ENCODE measurements at regions not wholly inside any gene's neighbourhood (a gene's known extent, or its start where the extent isn't known, plus 50 kb on each side); places are given as distances from the start of the nearest gene placed in this dataset.
"Not testable (repeated sequence)": the region's sequence is repeated elsewhere in the genome, so short reads cannot be mapped to it uniquely, and the experiment has no call there.

DNA sequence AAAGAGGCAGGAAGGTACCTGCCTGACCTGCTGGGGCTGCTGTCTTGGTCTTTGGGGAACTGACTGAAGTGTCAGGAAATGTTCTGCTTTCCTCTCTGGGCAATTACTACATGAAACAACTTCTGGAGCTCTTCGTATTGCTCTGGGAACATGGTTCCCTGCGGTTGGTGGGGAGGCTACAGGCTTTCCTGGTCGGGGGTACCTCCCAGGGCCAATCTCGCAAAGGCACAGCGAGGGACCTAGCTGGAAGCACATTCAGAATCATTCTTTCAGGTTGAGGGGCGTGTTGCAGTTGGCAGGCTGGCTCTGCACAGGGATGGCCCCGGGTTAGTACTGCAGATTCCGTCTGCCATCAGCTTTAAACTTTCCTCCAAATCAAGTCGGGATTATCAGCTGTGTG lies 88.9 kb upstream of the RANBP3L start:
- DNase-seq (ENCODE audit: extremely low spot score): no peak
- CTCF ChIA-PET: interaction anchor here (0.8 to 1.9 kb wide), 6 partner anchors 9 to 311 kb away, joined by 3 to 6 read pairs (median 4); no protein-coding TSS in a partner anchor

DNA sequence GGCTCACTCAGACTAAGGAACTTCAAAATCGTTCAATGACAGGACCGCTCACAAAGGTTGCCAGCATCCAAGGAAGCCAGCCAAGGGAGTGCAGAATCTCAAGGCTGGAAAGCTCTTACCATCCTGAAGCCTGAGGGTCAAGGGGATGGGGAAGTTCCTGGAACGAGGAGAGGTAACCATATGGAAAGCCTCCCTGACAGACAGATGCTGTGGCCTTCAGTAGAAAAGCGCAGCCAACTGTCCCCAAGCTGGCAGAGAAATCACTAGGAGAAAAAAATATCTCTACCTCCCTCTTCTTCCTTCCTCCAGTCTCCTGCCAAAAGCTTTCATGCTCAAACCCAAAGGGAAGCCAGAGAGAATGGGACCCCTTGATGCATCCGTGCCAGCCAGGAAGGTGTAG lies 90.5 kb upstream of the RANBP3L start:
- ChIA-PET CTCF (interaction anchor here (1.4 kb wide), 1 partner anchor 13 kb away, joined by 3 read pairs; no protein-coding TSS in a partner anchor), POLR2A (no interaction called here)
- no peak for TF ChIP-seq CTCF (IDR thresholded peaks at IDR 0.05; ENCODE audit: control extremely low read depth, extremely low read depth, low read depth, missing control alignments)
- DNase-seq (ENCODE audit: extremely low spot score): no peak

More for the DNA sequence above, 88.9 kb upstream of the RANBP3L start:
- POLR2A ChIA-PET: no interaction called here
- no peak for TF ChIP-seq CTCF (IDR thresholded peaks at IDR 0.05; ENCODE audit: control extremely low read depth, extremely low read depth, low read depth, missing control alignments)

GRCh38 chr5:36392818-36393217 lies 91.1 kb upstream of the RANBP3L start:
- CTCF ChIA-PET: no interaction called here
- POLR2A ChIA-PET: no interaction called here
- no peak for DNase-seq (ENCODE audit: extremely low spot score)
- TF ChIP-seq CTCF (IDR thresholded peaks at IDR 0.05; ENCODE audit: control extremely low read depth, extremely low read depth, low read depth, missing control alignments): no peak

DNA sequence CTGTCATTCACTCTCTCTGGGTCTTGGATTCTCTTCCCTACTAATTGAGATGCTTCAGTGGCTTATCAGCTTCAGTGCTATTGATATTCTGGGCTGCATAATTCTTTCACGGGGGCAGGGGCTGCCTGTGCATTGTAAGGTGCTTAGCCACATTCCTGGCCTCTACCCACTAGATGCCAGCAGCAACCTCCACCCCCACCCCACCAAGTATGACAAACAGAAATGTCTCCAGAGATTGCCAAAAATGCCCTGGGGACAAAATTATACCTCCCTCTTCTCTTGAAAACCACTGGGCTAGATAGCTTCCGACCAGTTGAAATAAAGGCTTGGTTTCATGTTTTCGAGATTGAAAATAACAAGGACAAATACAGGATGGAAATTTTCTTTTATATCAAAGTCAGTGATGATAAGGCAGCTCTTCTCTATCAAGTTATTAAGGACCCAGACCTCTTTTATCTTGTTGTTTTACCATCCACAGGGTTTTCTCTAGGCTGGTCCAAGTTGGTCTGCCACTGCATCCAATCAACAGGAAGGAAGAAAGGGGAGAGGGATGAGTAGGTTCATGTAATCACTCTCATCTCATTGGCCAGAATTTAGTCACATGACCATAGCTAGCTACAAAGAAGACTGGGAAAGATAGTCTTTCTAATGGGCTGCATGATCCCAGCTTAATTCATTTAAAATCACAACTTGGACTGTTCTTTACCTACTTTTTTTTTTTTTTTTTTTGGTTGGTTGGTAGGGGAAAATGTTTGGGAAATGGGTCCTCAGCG lies 92.1 kb upstream of the RANBP3L start:
- POLR2A ChIA-PET: no interaction called here
- CTCF ChIA-PET: interaction anchor here (1.0 to 1.5 kb wide), 5 partner anchors 15 to 216 kb away, joined by 3 to 4 read pairs (median 3); partner anchors contain the start of gene NADK2
- no peak for DNase-seq (ENCODE audit: extremely low spot score)
- TF ChIP-seq CTCF (IDR thresholded peaks at IDR 0.05; ENCODE audit: control extremely low read depth, extremely low read depth, low read depth, missing control alignments): no peak

DNA sequence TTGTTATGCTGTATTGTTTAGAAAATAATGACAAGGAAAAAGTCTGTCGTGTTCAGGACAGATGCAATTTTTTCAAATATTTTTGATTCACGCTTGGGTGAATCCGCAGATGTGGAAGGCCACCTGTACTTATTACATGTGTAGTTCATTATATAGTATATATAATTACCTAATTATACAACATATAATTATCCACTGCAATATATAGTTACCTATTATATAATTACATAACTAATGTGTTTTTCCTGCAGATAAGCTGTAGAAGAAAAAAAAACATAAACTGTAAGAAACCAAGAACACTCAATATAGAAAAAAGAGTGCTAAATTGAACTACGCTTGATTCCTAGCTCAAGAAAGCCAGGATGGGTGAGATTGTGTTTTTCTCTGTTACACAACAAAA lies 93.6 kb upstream of the RANBP3L start:
- no peak for TF ChIP-seq CTCF (IDR thresholded peaks at IDR 0.05; ENCODE audit: control extremely low read depth, extremely low read depth, low read depth, missing control alignments)
- POLR2A ChIA-PET: no interaction called here
- CTCF ChIA-PET: no interaction called here
- no peak for DNase-seq (ENCODE audit: extremely low spot score)

GRCh38 chr5:36395947-36396346 lies 94.2 kb upstream of the RANBP3L start:
- CTCF ChIA-PET; DNase-seq (ENCODE audit: extremely low spot score); POLR2A ChIA-PET: not testable (repeated sequence)

GRCh38 chr5:36396640-36397039 lies 94.9 kb upstream of the RANBP3L start:
- CTCF ChIA-PET: interaction anchor here (0.9 to 1.0 kb wide), 2 partner anchors 131 to 133 kb away, joined by 3 to 5 read pairs; no protein-coding TSS in a partner anchor
- DNase-seq (ENCODE audit: extremely low spot score): no peak
- TF ChIP-seq CTCF (IDR thresholded peaks at IDR 0.05; ENCODE audit: control extremely low read depth, extremely low read depth, low read depth, missing control alignments): no peak
- POLR2A ChIA-PET: no interaction called here
